HCT116 (cell line): ENCODE measurements at regions not wholly inside any gene's neighbourhood (a gene's known extent, or its start where the extent isn't known, plus 50 kb on each side); places are given as distances from the start of the nearest gene placed in this dataset.

Experiments
- POLR2A ChIP-seq: IDR thresholded peaks from 2 replicates; pipeline ENCODE4 v1.7.0; 2011; ENCODE audit warnings: borderline replicate concordance; ENCODE audit not compliant: insufficient read depth, insufficient read length; ENCODE audit errors: extremely low read depth
- TF ChIP-seq, protein P1 (sequence below), 3 experiments: fragments of 200-600 bp in 1 of 3; sonication (generic) in 1 of 3; IDR thresholded peaks in 2 of 3; conservative IDR thresholded peaks in 1 of 3; 2 replicates each; pipeline ENCODE4 v1.5.1; 2012 to 2017; ENCODE audit warnings: low read depth in 2 of 3, low read length in 2 of 3, antibody characterized with exemption in 1 of 3, borderline replicate concordance in 1 of 3, control low read depth in 1 of 3, mild to moderate bottlenecking in 1 of 3, mixed read lengths in 1 of 3, mixed run types in 1 of 3, moderate library complexity in 1 of 3; ENCODE audit not compliant: insufficient read depth in 1 of 3
- TF ChIP-seq, protein P2 (sequence below): IDR thresholded peaks from 2 replicates; pipeline ENCODE4 v1.6.1; 2012; ENCODE audit warnings: low read depth
- TF ChIP-seq, protein P3 (sequence below): IDR thresholded peaks from 2 replicates; pipeline ENCODE4 v1.6.1; 2012
- TF ChIP-seq, protein P4 (sequence below): IDR thresholded peaks from 2 replicates; pipeline ENCODE4 v1.6.1; 2012

DNA sequence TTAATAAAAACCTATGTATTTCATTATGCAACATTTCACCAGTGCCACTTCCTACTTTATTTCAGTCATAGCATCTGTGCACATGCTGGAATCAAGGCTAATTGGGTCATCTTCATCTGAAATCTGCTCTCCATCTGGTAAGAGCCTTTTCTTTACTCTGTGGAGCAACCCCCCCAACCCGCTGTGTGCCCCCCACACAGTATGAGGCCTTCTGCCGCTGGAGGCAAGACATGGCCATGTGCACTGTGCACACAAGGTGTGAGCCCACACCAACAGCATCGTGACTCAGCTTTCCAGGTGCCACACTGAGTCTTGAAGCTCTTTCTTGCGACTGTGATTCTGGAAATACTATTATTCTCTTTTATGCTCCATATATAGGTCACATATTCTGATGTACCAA is 471.0 kb downstream of the TBC1D4 start:
- TF ChIP-seq, protein P1, sequence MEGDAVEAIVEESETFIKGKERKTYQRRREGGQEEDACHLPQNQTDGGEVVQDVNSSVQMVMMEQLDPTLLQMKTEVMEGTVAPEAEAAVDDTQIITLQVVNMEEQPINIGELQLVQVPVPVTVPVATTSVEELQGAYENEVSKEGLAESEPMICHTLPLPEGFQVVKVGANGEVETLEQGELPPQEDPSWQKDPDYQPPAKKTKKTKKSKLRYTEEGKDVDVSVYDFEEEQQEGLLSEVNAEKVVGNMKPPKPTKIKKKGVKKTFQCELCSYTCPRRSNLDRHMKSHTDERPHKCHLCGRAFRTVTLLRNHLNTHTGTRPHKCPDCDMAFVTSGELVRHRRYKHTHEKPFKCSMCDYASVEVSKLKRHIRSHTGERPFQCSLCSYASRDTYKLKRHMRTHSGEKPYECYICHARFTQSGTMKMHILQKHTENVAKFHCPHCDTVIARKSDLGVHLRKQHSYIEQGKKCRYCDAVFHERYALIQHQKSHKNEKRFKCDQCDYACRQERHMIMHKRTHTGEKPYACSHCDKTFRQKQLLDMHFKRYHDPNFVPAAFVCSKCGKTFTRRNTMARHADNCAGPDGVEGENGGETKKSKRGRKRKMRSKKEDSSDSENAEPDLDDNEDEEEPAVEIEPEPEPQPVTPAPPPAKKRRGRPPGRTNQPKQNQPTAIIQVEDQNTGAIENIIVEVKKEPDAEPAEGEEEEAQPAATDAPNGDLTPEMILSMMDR (IDR thresholded peaks at IDR 0.05 in 2 of 3, conservative IDR thresholded peaks at IDR 0.05 in 1 of 3; ENCODE audit: borderline replicate concordance in 1 of 3, insufficient read depth in 1 of 3, low read depth in 2 of 3, low read length in 2 of 3) = no peak
- TF ChIP-seq, protein P2, sequence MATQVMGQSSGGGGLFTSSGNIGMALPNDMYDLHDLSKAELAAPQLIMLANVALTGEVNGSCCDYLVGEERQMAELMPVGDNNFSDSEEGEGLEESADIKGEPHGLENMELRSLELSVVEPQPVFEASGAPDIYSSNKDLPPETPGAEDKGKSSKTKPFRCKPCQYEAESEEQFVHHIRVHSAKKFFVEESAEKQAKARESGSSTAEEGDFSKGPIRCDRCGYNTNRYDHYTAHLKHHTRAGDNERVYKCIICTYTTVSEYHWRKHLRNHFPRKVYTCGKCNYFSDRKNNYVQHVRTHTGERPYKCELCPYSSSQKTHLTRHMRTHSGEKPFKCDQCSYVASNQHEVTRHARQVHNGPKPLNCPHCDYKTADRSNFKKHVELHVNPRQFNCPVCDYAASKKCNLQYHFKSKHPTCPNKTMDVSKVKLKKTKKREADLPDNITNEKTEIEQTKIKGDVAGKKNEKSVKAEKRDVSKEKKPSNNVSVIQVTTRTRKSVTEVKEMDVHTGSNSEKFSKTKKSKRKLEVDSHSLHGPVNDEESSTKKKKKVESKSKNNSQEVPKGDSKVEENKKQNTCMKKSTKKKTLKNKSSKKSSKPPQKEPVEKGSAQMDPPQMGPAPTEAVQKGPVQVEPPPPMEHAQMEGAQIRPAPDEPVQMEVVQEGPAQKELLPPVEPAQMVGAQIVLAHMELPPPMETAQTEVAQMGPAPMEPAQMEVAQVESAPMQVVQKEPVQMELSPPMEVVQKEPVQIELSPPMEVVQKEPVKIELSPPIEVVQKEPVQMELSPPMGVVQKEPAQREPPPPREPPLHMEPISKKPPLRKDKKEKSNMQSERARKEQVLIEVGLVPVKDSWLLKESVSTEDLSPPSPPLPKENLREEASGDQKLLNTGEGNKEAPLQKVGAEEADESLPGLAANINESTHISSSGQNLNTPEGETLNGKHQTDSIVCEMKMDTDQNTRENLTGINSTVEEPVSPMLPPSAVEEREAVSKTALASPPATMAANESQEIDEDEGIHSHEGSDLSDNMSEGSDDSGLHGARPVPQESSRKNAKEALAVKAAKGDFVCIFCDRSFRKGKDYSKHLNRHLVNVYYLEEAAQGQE = no peak
- TF ChIP-seq, protein P3, sequence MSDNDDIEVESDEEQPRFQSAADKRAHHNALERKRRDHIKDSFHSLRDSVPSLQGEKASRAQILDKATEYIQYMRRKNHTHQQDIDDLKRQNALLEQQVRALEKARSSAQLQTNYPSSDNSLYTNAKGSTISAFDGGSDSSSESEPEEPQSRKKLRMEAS = no peak
- no peak for TF ChIP-seq POLR2A
- TF ChIP-seq, protein P4, sequence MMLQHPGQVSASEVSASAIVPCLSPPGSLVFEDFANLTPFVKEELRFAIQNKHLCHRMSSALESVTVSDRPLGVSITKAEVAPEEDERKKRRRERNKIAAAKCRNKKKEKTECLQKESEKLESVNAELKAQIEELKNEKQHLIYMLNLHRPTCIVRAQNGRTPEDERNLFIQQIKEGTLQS = no peak
